ENCODE measurements at regions not wholly inside any gene's neighbourhood (a gene's known extent, or its start where the extent isn't known, plus 50 kb on each side); places are given as distances from the start of the nearest gene placed in this dataset.

DNA sequence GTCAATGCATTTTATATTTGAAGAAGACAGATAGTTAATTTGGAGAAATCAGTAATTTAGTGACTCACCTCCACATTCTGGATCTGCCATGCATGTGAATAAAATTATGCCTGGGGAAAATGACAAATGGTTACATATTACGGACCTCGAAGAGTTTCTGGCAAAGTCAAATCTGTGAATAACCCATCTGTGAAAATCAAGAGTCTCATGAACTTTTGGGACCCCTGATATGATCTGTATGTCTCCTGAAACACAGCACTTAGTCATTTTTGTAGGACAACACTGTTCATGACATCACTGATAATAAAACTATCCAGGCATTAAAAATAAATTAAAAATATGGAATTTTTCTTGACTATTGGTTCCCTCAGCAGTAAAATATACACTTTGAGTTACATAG lies 584.5 kb downstream of the TLE4 start:
- no peak overlapping the region for H3K27ac ChIP-seq
- DNase-seq, result no peak
- H3K4me1 ChIP-seq (ENCODE audit: insufficient read depth), result peaks cover 4% of the 10 kb centered on the region
- no peak overlapping the region for H3K4me3 ChIP-seq
- 84 to 90% (median 84%) methylated on average over 2 of the region's 2 CpGs for WGBS, 3 donors
- TF ChIP-seq EP300 (IDR thresholded peaks at IDR 0.05) (no peak), POLR2A (IDR thresholded peaks at IDR 0.05) (no peak)
- TF ChIP-seq, protein P1, sequence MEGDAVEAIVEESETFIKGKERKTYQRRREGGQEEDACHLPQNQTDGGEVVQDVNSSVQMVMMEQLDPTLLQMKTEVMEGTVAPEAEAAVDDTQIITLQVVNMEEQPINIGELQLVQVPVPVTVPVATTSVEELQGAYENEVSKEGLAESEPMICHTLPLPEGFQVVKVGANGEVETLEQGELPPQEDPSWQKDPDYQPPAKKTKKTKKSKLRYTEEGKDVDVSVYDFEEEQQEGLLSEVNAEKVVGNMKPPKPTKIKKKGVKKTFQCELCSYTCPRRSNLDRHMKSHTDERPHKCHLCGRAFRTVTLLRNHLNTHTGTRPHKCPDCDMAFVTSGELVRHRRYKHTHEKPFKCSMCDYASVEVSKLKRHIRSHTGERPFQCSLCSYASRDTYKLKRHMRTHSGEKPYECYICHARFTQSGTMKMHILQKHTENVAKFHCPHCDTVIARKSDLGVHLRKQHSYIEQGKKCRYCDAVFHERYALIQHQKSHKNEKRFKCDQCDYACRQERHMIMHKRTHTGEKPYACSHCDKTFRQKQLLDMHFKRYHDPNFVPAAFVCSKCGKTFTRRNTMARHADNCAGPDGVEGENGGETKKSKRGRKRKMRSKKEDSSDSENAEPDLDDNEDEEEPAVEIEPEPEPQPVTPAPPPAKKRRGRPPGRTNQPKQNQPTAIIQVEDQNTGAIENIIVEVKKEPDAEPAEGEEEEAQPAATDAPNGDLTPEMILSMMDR (IDR thresholded peaks at IDR 0.05), result no peak
- no peaks in the 10 kb centered on the region for H3K9me3 ChIP-seq
- no peaks in the 10 kb centered on the region for H3K36me3 ChIP-seq
- intact Hi-C loops (cut with DNase I), result no loop called here
- no peaks in the 10 kb centered on the region for H3K27me3 ChIP-seq

DNA sequence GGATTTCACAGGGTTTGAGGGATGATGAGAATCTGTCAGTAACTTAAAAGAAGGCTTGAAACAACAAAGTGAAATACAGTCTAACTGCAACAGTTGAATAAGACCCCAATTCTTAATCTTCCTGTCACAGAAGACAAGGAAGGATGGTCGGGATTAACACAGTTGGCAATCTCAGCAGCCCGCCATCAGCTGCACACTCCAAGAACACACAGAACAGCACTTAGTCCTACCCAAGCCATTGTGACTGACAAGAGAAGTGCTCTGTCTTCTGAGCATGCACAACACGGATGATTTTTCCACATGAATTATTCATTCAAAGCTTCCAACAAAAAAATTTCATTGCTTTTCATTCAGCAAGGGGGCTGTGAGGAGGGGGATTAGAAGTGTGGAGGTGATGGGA lies 576.1 kb downstream of the TLE4 start:
- Histone ChIP-seq H3K27ac (no peak overlapping the region), H3K9me3 (no peaks in the 10 kb centered on the region), H3K4me3 (no peak overlapping the region), H3K4me1 (ENCODE audit: insufficient read depth) (no peaks in the 10 kb centered on the region), H3K36me3 (no peaks in the 10 kb centered on the region), H3K27me3 (no peaks in the 10 kb centered on the region)
- WGBS, 3 donors, result 77 to 81% (median 79%) methylated on average over 3 of the region's 3 CpGs
- intact Hi-C loops (cut with DNase I), result no loop called here
- no peak for TF ChIP-seq POLR2A (IDR thresholded peaks at IDR 0.05)
- no peak for DNase-seq

DNA sequence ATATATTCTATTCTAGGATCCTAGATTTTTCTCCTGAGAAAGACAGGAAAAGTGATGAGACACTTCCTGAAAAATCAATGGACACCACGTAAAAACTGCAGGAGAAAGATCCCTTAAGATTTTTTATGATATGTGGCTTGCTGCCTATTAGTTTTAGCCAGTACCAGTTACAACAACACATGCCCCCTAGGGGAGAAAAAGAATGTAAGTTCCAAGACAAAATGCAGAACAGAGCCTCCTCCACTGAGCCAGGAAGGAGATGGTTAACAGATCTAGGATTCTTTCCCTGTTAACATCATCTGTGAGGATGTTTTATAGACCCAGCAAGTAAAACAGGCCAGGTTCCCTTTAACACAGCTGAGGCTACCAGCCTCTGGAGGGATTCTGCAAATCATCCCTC lies 574.7 kb downstream of the TLE4 start:
- Histone ChIP-seq H3K27ac (no peak overlapping the region), H3K9me3 (no peaks in the 10 kb centered on the region), H3K4me1 (ENCODE audit: insufficient read depth) (no peaks in the 10 kb centered on the region), H3K27me3 (no peaks in the 10 kb centered on the region), H3K4me3 (no peak overlapping the region), H3K36me3 (no peaks in the 10 kb centered on the region)
- intact Hi-C loops (cut with DNase I), result no loop called here
- WGBS, 3 donors, result 60 to 73% (median 61%) methylated on average over 1 of the region's 1 CpG
- DNase-seq, result no peak
- no peak for TF ChIP-seq EP300 (IDR thresholded peaks at IDR 0.05)
- TF ChIP-seq POLR2A (IDR thresholded peaks at IDR 0.05), result no peak
- TF ChIP-seq, protein P1 (IDR thresholded peaks at IDR 0.05), result no peak

DNA sequence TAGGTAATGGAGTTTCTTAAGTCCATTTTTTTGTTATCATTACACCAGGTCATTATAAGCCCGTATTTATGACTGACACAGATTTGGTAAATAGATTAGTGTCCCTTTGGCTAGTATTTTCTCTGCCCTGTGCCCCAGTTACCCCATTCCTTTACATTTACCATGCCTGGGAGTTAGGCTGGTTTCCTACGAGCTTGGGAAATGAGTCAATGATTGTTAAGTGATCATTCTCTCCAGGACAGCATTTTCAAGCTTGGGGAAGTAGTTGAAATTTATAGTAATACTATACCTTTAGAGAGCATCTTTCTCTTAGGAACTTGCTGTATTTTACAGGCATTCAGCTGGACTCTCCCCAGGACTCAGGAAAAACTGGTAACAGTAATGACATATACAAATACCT lies 573.1 kb downstream of the TLE4 start:
- H3K36me3 ChIP-seq, result no peaks in the 10 kb centered on the region
- no peaks in the 10 kb centered on the region for H3K9me3 ChIP-seq
- H3K4me3 ChIP-seq, result no peak overlapping the region
- H3K27me3 ChIP-seq, result no peaks in the 10 kb centered on the region
- no peaks in the 10 kb centered on the region for H3K4me1 ChIP-seq (ENCODE audit: insufficient read depth)
- DNase-seq, result no peak
- H3K27ac ChIP-seq, result no peak overlapping the region
- TF ChIP-seq POLR2A (IDR thresholded peaks at IDR 0.05) (no peak), EP300 (IDR thresholded peaks at IDR 0.05) (no peak)
- TF ChIP-seq, protein P1 (IDR thresholded peaks at IDR 0.05), result no peak
- 95 to 98% (median 97%) methylated on average over 2 of the region's 2 CpGs for WGBS, 3 donors
- intact Hi-C loops (cut with DNase I), result no loop called here

DNA sequence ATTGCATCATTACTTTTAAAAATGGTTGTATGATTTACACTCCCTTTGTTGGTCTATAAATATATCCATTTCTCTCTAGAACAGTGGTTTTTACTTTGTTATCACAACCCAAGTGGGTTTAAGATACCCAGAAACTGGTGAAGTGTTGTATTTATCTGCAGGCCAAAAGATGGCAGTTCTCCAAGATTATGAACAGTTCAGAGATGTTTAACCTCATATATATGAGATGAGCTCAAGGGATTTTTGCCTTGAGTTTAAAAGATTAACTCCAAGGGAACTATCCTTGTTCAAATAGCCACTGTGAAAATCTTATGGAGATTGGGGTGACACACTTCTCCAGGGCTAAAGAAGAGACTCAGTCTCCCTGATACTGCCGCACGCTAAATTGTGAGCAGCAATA lies 572.6 kb downstream of the TLE4 start:
- H3K4me1 ChIP-seq (ENCODE audit: insufficient read depth), result no peaks in the 10 kb centered on the region
- 95 to 98% (median 95%) methylated on average over 2 of the region's 2 CpGs for WGBS, 3 donors
- intact Hi-C loops (cut with DNase I), result no loop called here
- no peak overlapping the region for H3K27ac ChIP-seq
- H3K27me3 ChIP-seq, result no peaks in the 10 kb centered on the region
- no peak overlapping the region for H3K4me3 ChIP-seq
- H3K9me3 ChIP-seq, result no peaks in the 10 kb centered on the region
- no peak for TF ChIP-seq POLR2A (IDR thresholded peaks at IDR 0.05)
- H3K36me3 ChIP-seq, result no peaks in the 10 kb centered on the region
- DNase-seq, result no peak

DNA sequence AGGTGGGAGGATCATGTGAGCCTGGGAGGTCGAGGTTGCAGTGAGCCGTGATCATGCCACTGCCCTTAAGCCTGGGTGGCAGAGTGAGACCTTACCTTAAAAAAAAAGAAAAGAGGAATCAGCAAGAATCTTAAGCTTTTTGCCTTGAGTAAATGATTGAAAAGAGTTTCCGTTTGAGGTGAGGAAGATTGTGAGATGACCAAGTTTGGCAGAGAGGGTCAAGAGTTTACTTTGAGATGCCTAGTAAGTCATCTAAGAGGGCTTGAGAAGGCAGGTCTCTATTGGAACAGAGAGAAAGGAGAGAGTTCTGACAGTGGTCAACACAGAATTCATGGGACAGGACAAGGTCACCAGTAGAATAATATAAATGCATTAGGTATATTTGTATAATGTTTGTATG lies 572.1 kb downstream of the TLE4 start:
- H3K4me1 ChIP-seq (ENCODE audit: insufficient read depth), result no peaks in the 10 kb centered on the region
- TF ChIP-seq POLR2A (IDR thresholded peaks at IDR 0.05), result no peak
- TF ChIP-seq, protein P1 (IDR thresholded peaks at IDR 0.05), result no peak
- TF ChIP-seq EP300 (IDR thresholded peaks at IDR 0.05), result no peak
- intact Hi-C loops (cut with DNase I), result no loop called here
- DNase-seq, result no peak
- no peak overlapping the region for H3K27ac ChIP-seq
- no peaks in the 10 kb centered on the region for H3K27me3 ChIP-seq
- H3K4me3 ChIP-seq, result no peak overlapping the region
- H3K36me3 ChIP-seq, result no peaks in the 10 kb centered on the region
- H3K9me3 ChIP-seq, result no peaks in the 10 kb centered on the region
- WGBS, 3 donors, result 87 to 93% (median 90%) methylated on average over 3 of the region's 3 CpGs
